Osteoblast (primary cell): ENCODE measurements at regions not wholly inside any gene's neighbourhood (a gene's known extent, or its start where the extent isn't known, plus 50 kb on each side); places are given as distances from the start of the nearest gene placed in this dataset.

Experiments used
- DNase-seq: peaks from one replicate; pipeline ENCODE4 v3.0.0; 2011; ENCODE audit warnings: low spot score, mixed read lengths; ENCODE audit not compliant: insufficient read length; ENCODE audit errors: missing footprints
- H2AFZ ChIP-seq: 2 replicates; pipeline ENCODE4 v1.6.0; 2011; ENCODE audit warnings: mild to moderate bottlenecking, low read length
- H3K27ac ChIP-seq: 2 replicates; pipeline ENCODE4 v1.5.1; 2011; ENCODE audit warnings: mild to moderate bottlenecking, low read depth, low read length, moderate library complexity
- H3K27me3 ChIP-seq: 2 replicates; pipeline ENCODE4 v1.6.0; 2012; ENCODE audit warnings: mild to moderate bottlenecking, control low read depth, inconsistent platforms, low read length, moderate library complexity; ENCODE audit not compliant: insufficient read depth
- H3K36me3 ChIP-seq: 2 replicates; pipeline ENCODE4 v1.5.1; 2011; ENCODE audit warnings: mild to moderate bottlenecking, low read length, control low read depth, moderate library complexity; ENCODE audit not compliant: insufficient read depth
- H3K4me1 ChIP-seq: 2 replicates; pipeline ENCODE4 v1.5.1; 2011; ENCODE audit warnings: mild to moderate bottlenecking, low read length, control low read depth, moderate library complexity; ENCODE audit not compliant: insufficient read depth
- H3K4me2 ChIP-seq: 2 replicates; pipeline ENCODE4 v1.6.0; 2011; ENCODE audit warnings: mild to moderate bottlenecking, low read length; ENCODE audit not compliant: insufficient read depth
- H3K4me3 ChIP-seq: fragments of 200-600 bp; sonication (generic); 3 replicates; pipeline ENCODE4 v1.5.1; 2012; ENCODE audit warnings: mild to moderate bottlenecking, low read length, inconsistent platforms; ENCODE audit not compliant: insufficient read depth
- H3K79me2 ChIP-seq: 2 replicates; pipeline ENCODE4 v1.6.0; 2012; ENCODE audit warnings: mild to moderate bottlenecking, low read length, control low read depth, inconsistent platforms; ENCODE audit not compliant: insufficient read depth
- H3K9me3 ChIP-seq: 2 replicates; pipeline ENCODE4 v1.5.1; 2011; ENCODE audit warnings: low read depth, low read length, control low read depth
- H4K20me1 ChIP-seq: 2 replicates; pipeline ENCODE4 v1.6.0; 2012; ENCODE audit warnings: mild to moderate bottlenecking, low read length, control low read depth; ENCODE audit not compliant: insufficient read depth
- CTCF ChIP-seq: IDR thresholded peaks from 2 replicates; pipeline ENCODE4 v1.5.1; 2011; ENCODE audit warnings: mild to moderate bottlenecking, low read depth, low read length, moderate library complexity; ENCODE audit errors: extremely low read depth

- no peaks in the 10 kb centered on the region for H3K9me3 ChIP-seq
- no peaks in the 10 kb centered on the region for H4K20me1 ChIP-seq
- H3K27me3 ChIP-seq: no peaks in the 10 kb centered on the region
- H3K4me1 ChIP-seq: no peaks in the 10 kb centered on the region
- no peak overlapping the region for H3K4me3 ChIP-seq
- no peak overlapping the region for H2AFZ ChIP-seq
- DNase-seq: no peak
- H3K79me2 ChIP-seq: no peaks in the 10 kb centered on the region
- no peak overlapping the region for H3K4me2 ChIP-seq
- H3K36me3 ChIP-seq: no peaks in the 10 kb centered on the region
- H3K27ac ChIP-seq: no peak overlapping the region
- TF ChIP-seq CTCF: no peak
These were observed 78.1 kb upstream of the PELI2 start for GRCh38 chr14:56040121-56040520.

GRCh38 chr14:56044196-56044595 is 74.0 kb upstream of the PELI2 start:
- Histone ChIP-seq H3K27me3 (peaks cover 4% of the 10 kb centered on the region), H3K36me3 (no peaks in the 10 kb centered on the region), H3K9me3 (no peaks in the 10 kb centered on the region), H3K4me3 (no peak overlapping the region), H3K27ac (no peak overlapping the region), H4K20me1 (no peaks in the 10 kb centered on the region), H3K79me2 (no peaks in the 10 kb centered on the region), H3K4me1 (no peaks in the 10 kb centered on the region), H2AFZ (no peak overlapping the region), H3K4me2 (no peak overlapping the region)
- DNase-seq: no peak
- TF ChIP-seq CTCF: no peak

- Histone ChIP-seq H3K36me3 (no peaks in the 10 kb centered on the region), H3K4me3 (no peak overlapping the region), H3K9me3 (no peaks in the 10 kb centered on the region), H4K20me1 (no peaks in the 10 kb centered on the region), H2AFZ (no peak overlapping the region), H3K27ac (no peak overlapping the region), H3K4me2 (no peak overlapping the region), H3K4me1 (no peaks in the 10 kb centered on the region), H3K27me3 (peaks cover 4% of the 10 kb centered on the region), H3K79me2 (no peaks in the 10 kb centered on the region)
- DNase-seq: no peak
- no peak for TF ChIP-seq CTCF
These were observed 71.7 kb upstream of the PELI2 start for GRCh38 chr14:56046546-56046945.

GRCh38 chr14:56046996-56047395 is 71.2 kb upstream of the PELI2 start:
- no peaks in the 10 kb centered on the region for H3K36me3 ChIP-seq
- no peaks in the 10 kb centered on the region for H3K9me3 ChIP-seq
- DNase-seq: no peak
- peaks cover 4% of the 10 kb centered on the region for H3K27me3 ChIP-seq
- TF ChIP-seq CTCF: no peak
- no peaks in the 10 kb centered on the region for H3K4me1 ChIP-seq
- H2AFZ ChIP-seq: no peak overlapping the region
- H3K4me3 ChIP-seq: no peak overlapping the region
- H3K4me2 ChIP-seq: no peak overlapping the region
- H3K27ac ChIP-seq: no peak overlapping the region
- no peaks in the 10 kb centered on the region for H3K79me2 ChIP-seq
- H4K20me1 ChIP-seq: no peaks in the 10 kb centered on the region
